Head of caudate nucleus (tissue), 42 donors: ENCODE measurements at regions not wholly inside any gene's neighbourhood (a gene's known extent, or its start where the extent isn't known, plus 50 kb on each side); places are given as distances from the start of the nearest gene placed in this dataset.

Source experiments
- DNase-seq, 42 donors: peaks; one replicate each; pipeline versions ENCODE4 v3.0.0 to v3.0.0-alpha.2; 2020 to 2021; ENCODE audit warnings: mixed read lengths in 7 of 42
- intact Hi-C: fragments of 100-400 bp; cut with DNase I; formaldehyde crosslinking; loops from one replicate; pipeline ENCODE4 v1.15.0; 2022

GRCh38 chr11:112770487-112770886 is 190.7 kb upstream of the NCAM1 start:
- intact Hi-C loops, result no loop called here
- peak; percentile 73 to 96 (median 89) for DNase-seq

DNA sequence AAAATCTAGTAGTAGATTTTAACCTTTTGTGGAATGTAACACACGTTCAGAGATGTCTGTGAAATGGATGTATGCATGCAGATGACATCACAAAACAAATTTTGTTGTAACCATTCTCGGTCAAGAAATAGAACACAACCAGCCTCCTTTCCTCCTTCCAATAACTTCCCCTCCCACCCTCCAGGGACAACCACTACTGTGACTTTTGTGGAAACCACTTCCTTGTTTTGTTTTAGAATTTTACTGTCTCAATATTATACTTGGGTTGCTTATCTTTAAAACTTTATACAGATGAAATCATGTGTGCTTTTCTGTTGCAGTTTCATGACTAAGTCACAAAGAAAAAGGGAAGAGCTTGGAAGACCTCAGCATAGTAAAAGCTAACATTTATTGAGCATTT is 189.4 kb upstream of the NCAM1 start:
- intact Hi-C loops, result no loop called here

GRCh38 chr11:112773264-112773663 is 188.0 kb upstream of the NCAM1 start:
- DNase-seq, result peak in 15 of 42 donors; percentile 24 to 80 (median 59)
- intact Hi-C loops, result no loop called here

More for the DNA sequence above, 189.4 kb upstream of the NCAM1 start:
- DNase-seq, result no peak

GRCh38 chr11:112776834-112777233 is 184.4 kb upstream of the NCAM1 start:
- peak in 1 of 42 donors; percentile 30 for DNase-seq
- intact Hi-C loops, result no loop called here

- peak in 3 of 42 donors; percentile 29 to 48 (median 30) for DNase-seq
- intact Hi-C loops, result no loop called here
These were observed 183.9 kb upstream of the NCAM1 start for GRCh38 chr11:112777283-112777751.

- intact Hi-C loops, result no loop called here
- peak in 1 of 42 donors; percentile 57 for DNase-seq
These were observed 182.9 kb upstream of the NCAM1 start for GRCh38 chr11:112778091-112778876.

DNA sequence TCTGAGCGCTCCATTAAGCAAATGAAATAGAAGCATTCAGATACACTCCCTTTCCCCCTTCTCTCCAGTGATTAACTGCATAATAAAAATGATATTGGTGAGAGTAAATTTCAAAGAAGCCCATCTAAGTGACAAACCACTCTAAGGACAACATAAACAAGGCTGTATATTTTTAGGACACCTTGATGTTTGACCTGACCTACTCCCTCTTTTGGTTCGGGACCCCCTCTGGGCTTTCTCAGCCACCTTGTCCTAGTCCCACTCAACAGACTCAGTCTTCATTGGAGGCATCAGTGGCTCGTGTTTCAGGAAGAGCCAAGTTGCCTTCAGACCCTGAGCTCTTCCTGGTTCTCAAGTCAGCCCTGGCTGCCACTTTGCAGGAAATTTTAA is 182.3 kb upstream of the NCAM1 start:
- intact Hi-C loops, result no loop called here
- no peak for DNase-seq

- intact Hi-C loops, result no loop called here
- DNase-seq, result peak in 2 of 42 donors; percentile 16 to 40
These were observed 180.7 kb upstream of the NCAM1 start for GRCh38 chr11:112780351-112781087.

DNA sequence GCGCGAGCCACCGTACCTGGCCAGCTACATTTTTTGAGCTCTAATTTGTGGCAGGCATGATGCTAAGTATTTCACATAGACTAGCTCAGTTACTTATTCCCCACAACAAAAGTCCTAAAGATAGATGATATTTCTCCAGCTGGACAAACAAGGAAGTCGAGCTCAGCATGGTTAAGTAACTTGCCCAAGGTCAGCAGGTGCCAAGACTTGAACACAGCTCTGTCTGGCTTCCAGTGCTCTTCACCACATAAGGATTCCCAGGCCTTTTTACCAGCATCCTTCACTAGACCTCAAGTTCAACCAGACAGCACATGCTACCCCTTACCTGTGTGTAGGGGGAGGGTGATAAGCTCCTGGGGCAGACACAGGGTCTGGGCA is 177.3 kb upstream of the NCAM1 start:
- DNase-seq, result no peak
- intact Hi-C loops, result no loop called here

- peak in 35 of 42 donors; percentile 31 to 85 (median 53) for DNase-seq
- intact Hi-C loops, result no loop called here
These were observed 176.7 kb upstream of the NCAM1 start for GRCh38 chr11:112784323-112785073.

- DNase-seq, result peak in 1 of 42 donors; percentile 13
- intact Hi-C loops, result no loop called here
These were observed 176.1 kb upstream of the NCAM1 start for GRCh38 chr11:112785149-112785548.

- intact Hi-C loops, result no loop called here
- DNase-seq, result peak in 1 of 42 donors; percentile 8
These were observed 175.5 kb upstream of the NCAM1 start for GRCh38 chr11:112785719-112786118.

GRCh38 chr11:112786196-112786595 is 175.0 kb upstream of the NCAM1 start:
- DNase-seq, result peak in 2 of 42 donors; percentile 11 to 21
- intact Hi-C loops, result no loop called here

- intact Hi-C loops, result no loop called here
- peak in 1 of 42 donors; percentile 4 for DNase-seq
These were observed 174.2 kb upstream of the NCAM1 start for GRCh38 chr11:112786886-112787530.

GRCh38 chr11:112789481-112789880 is 171.7 kb upstream of the NCAM1 start:
- DNase-seq, result no peak
- intact Hi-C loops, result no loop called here

DNA sequence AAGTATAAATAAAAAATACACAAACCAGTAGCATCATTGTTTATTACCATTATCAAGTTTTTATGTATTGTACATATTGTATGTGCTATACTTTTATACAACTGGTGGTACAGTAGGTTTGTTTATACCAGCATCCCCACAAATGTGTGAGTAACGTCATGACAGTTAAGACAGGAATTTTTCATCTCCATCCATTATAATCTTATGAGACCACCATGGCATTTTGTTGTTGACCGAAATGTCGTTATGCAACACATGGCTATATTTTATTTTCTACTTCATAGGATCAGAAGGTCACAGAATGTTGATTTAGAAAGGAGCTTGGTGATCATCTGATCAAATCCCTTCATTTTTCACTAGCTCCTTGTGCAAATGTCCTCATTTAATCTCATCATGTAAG is 170.9 kb upstream of the NCAM1 start:
- no peak for DNase-seq
- intact Hi-C loops, result loop anchor here (10.0 kb wide), 2 partner anchors 125 to 205 kb away; no protein-coding TSS in a partner anchor

- DNase-seq, result peak in 1 of 42 donors; percentile 14
- intact Hi-C loops, result loop anchor here (10.0 kb wide), 2 partner anchors 127 to 207 kb away; no protein-coding TSS in a partner anchor
These were observed 169.2 kb upstream of the NCAM1 start for GRCh38 chr11:112792070-112792469.

- intact Hi-C loops, result loop anchor here (10.0 kb wide), 2 partner anchors 129 to 209 kb away; no protein-coding TSS in a partner anchor
- DNase-seq, result no peak
These were observed 167.8 kb upstream of the NCAM1 start for GRCh38 chr11:112793416-112793815.
